ENCODE measurements at regions not wholly inside any gene's neighbourhood (a gene's known extent, or its start where the extent isn't known, plus 50 kb on each side); places are given as distances from the start of the nearest gene placed in this dataset.

DNA sequence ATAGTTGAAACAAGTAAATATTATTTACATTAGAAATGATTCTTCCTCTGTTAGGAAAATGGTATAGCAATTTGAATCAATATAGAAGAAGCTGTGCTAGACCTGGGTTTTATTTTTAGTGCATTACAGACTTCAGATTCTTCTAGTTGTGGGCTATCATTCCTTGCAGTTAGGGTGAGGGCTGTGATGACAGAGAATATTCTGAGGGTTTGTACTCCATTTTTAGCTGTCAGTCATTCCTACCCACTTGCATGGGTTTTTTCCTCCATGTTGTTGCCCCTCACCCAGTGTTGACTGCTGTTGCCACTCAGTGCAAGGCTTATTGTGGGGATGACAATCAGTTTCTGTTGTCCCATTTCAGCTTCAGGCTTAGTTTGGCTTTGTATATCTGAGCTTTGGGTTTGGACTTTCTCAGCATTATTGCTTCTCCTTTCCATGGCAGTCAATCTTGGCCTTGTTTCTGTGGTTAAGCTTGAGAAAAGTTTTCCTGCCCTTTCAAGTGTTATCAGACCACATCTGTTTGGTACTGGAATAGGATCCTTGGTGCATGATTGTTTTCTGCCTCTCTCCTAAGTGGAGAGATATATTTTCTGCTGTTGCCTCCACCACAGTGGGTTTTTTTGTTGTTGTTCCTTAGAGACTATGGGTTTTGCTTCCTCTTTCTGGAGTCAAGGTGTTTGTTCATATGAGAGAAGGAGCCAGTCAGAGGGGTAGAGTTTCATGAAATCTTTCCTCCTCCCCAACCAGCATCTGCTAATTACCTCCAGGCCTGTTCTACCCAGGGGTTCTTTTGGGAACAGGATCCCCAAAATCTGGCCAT is 312.7 kb upstream of the CWC22 start:
- Histone ChIP-seq H3K27ac (replicated peaks) (no peak overlapping the region), H3K27me3 (ENCODE audit: insufficient read depth, poor library complexity, severe bottlenecking) (no peaks in the 10 kb centered on the region), H3K4me3 (replicated peaks; ENCODE audit: insufficient read depth, low read length) (no peak overlapping the region)
- DNase-seq (ENCODE audit: low read depth in 1 of 2, low spot score in 1 of 2), result no peak
- TF ChIP-seq, protein P1, sequence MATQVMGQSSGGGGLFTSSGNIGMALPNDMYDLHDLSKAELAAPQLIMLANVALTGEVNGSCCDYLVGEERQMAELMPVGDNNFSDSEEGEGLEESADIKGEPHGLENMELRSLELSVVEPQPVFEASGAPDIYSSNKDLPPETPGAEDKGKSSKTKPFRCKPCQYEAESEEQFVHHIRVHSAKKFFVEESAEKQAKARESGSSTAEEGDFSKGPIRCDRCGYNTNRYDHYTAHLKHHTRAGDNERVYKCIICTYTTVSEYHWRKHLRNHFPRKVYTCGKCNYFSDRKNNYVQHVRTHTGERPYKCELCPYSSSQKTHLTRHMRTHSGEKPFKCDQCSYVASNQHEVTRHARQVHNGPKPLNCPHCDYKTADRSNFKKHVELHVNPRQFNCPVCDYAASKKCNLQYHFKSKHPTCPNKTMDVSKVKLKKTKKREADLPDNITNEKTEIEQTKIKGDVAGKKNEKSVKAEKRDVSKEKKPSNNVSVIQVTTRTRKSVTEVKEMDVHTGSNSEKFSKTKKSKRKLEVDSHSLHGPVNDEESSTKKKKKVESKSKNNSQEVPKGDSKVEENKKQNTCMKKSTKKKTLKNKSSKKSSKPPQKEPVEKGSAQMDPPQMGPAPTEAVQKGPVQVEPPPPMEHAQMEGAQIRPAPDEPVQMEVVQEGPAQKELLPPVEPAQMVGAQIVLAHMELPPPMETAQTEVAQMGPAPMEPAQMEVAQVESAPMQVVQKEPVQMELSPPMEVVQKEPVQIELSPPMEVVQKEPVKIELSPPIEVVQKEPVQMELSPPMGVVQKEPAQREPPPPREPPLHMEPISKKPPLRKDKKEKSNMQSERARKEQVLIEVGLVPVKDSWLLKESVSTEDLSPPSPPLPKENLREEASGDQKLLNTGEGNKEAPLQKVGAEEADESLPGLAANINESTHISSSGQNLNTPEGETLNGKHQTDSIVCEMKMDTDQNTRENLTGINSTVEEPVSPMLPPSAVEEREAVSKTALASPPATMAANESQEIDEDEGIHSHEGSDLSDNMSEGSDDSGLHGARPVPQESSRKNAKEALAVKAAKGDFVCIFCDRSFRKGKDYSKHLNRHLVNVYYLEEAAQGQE (IDR thresholded peaks at IDR 0.05; ENCODE audit: insufficient replicate concordance, low read depth), result no peak
- TF ChIP-seq GABPA (IDR thresholded peaks at IDR 0.05; ENCODE audit: low read depth), result no peak

DNA sequence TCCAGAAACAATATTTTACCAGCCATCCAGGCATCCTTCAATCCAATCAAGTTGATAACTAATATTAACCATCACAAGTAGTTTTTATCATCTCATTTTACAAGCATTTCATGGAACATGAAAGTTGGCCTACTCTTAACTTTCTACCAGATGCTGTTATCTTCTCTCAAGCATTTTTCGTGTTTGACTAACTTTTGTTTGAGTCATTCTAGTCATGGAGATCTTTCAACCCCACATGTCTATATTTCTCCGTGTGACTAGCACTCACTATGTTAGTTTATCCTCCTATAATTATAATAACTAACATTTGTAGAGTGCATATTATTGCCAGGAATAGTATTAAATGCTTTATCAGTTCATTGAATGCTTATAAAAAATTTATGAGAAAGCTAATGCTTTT is 307.0 kb upstream of the CWC22 start:
- no peak for DNase-seq (ENCODE audit: low read depth in 1 of 2, low spot score in 1 of 2)

DNA sequence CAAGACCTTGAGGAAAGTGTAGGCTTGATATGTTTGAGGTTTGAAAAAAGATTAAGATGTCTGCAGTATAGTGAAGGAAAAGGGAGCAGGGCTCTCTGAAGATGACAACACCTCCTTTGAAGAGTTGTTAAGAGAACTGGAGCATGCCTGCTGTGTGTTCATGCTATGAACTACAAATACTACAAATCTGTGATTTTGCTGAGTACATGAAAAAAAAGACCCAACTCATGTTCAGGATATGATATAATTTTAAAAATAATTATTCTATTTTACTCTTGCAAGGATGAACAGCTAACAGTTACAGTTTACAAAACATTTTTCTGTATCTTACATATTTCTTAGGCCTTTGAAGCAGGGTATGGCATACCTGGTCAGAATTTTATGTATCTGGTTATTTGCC is 305.4 kb upstream of the CWC22 start:
- no peak for DNase-seq (ENCODE audit: low read depth in 1 of 2, low spot score in 1 of 2)
- H3K27ac ChIP-seq (replicated peaks), result no peak overlapping the region
- no peaks in the 10 kb centered on the region for H3K27me3 ChIP-seq (ENCODE audit: insufficient read depth, poor library complexity, severe bottlenecking)
- no peak overlapping the region for H3K4me3 ChIP-seq (replicated peaks; ENCODE audit: insufficient read depth, low read length)
- TF ChIP-seq, protein P1 (IDR thresholded peaks at IDR 0.05; ENCODE audit: insufficient replicate concordance, low read depth), result no peak
- TF ChIP-seq, protein P2, sequence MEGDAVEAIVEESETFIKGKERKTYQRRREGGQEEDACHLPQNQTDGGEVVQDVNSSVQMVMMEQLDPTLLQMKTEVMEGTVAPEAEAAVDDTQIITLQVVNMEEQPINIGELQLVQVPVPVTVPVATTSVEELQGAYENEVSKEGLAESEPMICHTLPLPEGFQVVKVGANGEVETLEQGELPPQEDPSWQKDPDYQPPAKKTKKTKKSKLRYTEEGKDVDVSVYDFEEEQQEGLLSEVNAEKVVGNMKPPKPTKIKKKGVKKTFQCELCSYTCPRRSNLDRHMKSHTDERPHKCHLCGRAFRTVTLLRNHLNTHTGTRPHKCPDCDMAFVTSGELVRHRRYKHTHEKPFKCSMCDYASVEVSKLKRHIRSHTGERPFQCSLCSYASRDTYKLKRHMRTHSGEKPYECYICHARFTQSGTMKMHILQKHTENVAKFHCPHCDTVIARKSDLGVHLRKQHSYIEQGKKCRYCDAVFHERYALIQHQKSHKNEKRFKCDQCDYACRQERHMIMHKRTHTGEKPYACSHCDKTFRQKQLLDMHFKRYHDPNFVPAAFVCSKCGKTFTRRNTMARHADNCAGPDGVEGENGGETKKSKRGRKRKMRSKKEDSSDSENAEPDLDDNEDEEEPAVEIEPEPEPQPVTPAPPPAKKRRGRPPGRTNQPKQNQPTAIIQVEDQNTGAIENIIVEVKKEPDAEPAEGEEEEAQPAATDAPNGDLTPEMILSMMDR (IDR thresholded peaks at IDR 0.05; ENCODE audit: insufficient read depth, low read length), result no peak
- TF ChIP-seq SPI1 (IDR thresholded peaks at IDR 0.05; ENCODE audit: borderline replicate concordance, low read depth) (no peak), POLR2AphosphoS5 (IDR thresholded peaks at IDR 0.05; ENCODE audit: low read depth) (no peak), GABPA (IDR thresholded peaks at IDR 0.05; ENCODE audit: low read depth) (no peak)

More for the DNA sequence above, 307.0 kb upstream of the CWC22 start:
- TF ChIP-seq SPI1 (IDR thresholded peaks at IDR 0.05; ENCODE audit: borderline replicate concordance, low read depth) (no peak), POLR2AphosphoS5 (IDR thresholded peaks at IDR 0.05; ENCODE audit: low read depth) (no peak), GABPA (IDR thresholded peaks at IDR 0.05; ENCODE audit: low read depth) (no peak)
- TF ChIP-seq, protein P1 (IDR thresholded peaks at IDR 0.05; ENCODE audit: insufficient replicate concordance, low read depth), result no peak
- TF ChIP-seq, protein P2 (IDR thresholded peaks at IDR 0.05; ENCODE audit: insufficient read depth, low read length), result no peak
- no peak overlapping the region for H3K4me3 ChIP-seq (replicated peaks; ENCODE audit: insufficient read depth, low read length)
- no peaks in the 10 kb centered on the region for H3K27me3 ChIP-seq (ENCODE audit: insufficient read depth, poor library complexity, severe bottlenecking)
- no peak overlapping the region for H3K27ac ChIP-seq (replicated peaks)
